A673 (cell line): ENCODE measurements at regions not wholly inside any gene's neighbourhood (a gene's known extent, or its start where the extent isn't known, plus 50 kb on each side); places are given as distances from the start of the nearest gene placed in this dataset.
A peak's percentile ranks its signal among the peaks of the same experiment; 100 is the strongest.

Source experiments
- BruUV-seq: library from RNA; stranded (reverse); fragments of 400-500 nt; replicated peaks from 2 replicates; lab custom pipeline; 2021; lab: Mats Ljungman, UMichigan
- CTCF ChIA-PET: fragments of 300-600 bp; sonication (Branson Sonifier 250); formaldehyde crosslinking; loops from one replicate; lab custom pipeline; 2022; ENCODE audit warnings: antibody characterized with exemption; lab: Charles Lee
- POLR2A ChIA-PET: fragments of 300-600 bp; sonication (Branson Sonifier 250); formaldehyde crosslinking; loops from one replicate; lab custom pipeline; 2022; ENCODE audit warnings: antibody characterized with exemption; ENCODE audit not compliant: low non-redundant PET; lab: Charles Lee
- DNase-seq: peaks from one replicate; pipeline ENCODE4 v3.0.0-alpha.2; 2015; ENCODE audit warnings: low spot score
- H3K27ac ChIP-seq: fragments of 200-600 bp; sonication (generic); 2 replicates; pipeline ENCODE4 v1.5.1; 2016; ENCODE audit warnings: mixed run types, low read depth, mild to moderate bottlenecking, mixed read lengths, antibody characterized with exemption, low read length; ENCODE audit not compliant: poor library complexity, severe bottlenecking
- H3K27me3 ChIP-seq: fragments of 200-600 bp; sonication (generic); replicated peaks from 2 replicates; pipeline ENCODE4 v1.6.1; 2017; ENCODE audit warnings: mixed run types, low read depth, mild to moderate bottlenecking, mixed read lengths, antibody characterized with exemption, low read length; ENCODE audit not compliant: insufficient read depth, poor library complexity
- H3K36me3 ChIP-seq: fragments of 200-600 bp; sonication (generic); 2 replicates; pipeline ENCODE4 v1.6.1; 2016; ENCODE audit warnings: mixed run types, mild to moderate bottlenecking, mixed read lengths, antibody characterized with exemption, low read length; ENCODE audit not compliant: insufficient read depth, poor library complexity, severe bottlenecking
- H3K4me1 ChIP-seq: fragments of 200-600 bp; sonication (generic); 2 replicates; pipeline ENCODE4 v1.6.1; 2017; ENCODE audit warnings: mixed run types, mild to moderate bottlenecking, mixed read lengths, antibody characterized with exemption, low read length; ENCODE audit not compliant: insufficient read depth, poor library complexity, severe bottlenecking
- H3K4me3 ChIP-seq: fragments of 200-600 bp; sonication (generic); 2 replicates; pipeline ENCODE4 v1.5.1; 2016; ENCODE audit warnings: low read depth, mixed run types, mild to moderate bottlenecking, mixed read lengths, low read length; ENCODE audit not compliant: poor library complexity, severe bottlenecking
- H3K9me3 ChIP-seq: fragments of 200-600 bp; sonication (generic); 2 replicates; pipeline ENCODE4 v1.6.1; 2016; ENCODE audit warnings: mixed run types, low read depth, mild to moderate bottlenecking, mixed read lengths, antibody characterized with exemption, low read length; ENCODE audit not compliant: poor library complexity, severe bottlenecking
- CTCF ChIP-seq: fragments of 300-800, 200-600 bp; sonication (generic); conservative IDR thresholded peaks from 2 replicates; pipeline ENCODE4 v1.5.1; 2017; ENCODE audit warnings: low read depth, mild to moderate bottlenecking, antibody characterized with exemption, low read length, moderate library complexity, mixed read lengths
- EZH2 ChIP-seq: fragments of 200-600 bp; sonication (generic); IDR thresholded peaks from 2 replicates; pipeline ENCODE4 v1.6.1; 2017; ENCODE audit warnings: borderline replicate concordance, low read depth, mild to moderate bottlenecking, mixed read lengths, antibody characterized with exemption, low read length; ENCODE audit not compliant: poor library complexity, severe bottlenecking
- intact Hi-C: fragments of 100-400 bp; cut with micrococcal nuclease; formaldehyde crosslinking; loops from one replicate; pipeline ENCODE4 v1.10.0; 2022; ENCODE audit not compliant: unreplicated experiment

- peaks cover 45% of the 10 kb centered on the region for H3K4me1 ChIP-seq
- no peaks in the 10 kb centered on the region for H3K9me3 ChIP-seq
- H3K27me3 ChIP-seq = no peaks in the 10 kb centered on the region
- TF ChIP-seq CTCF (no peak), EZH2 (no peak)
- DNase-seq = no peak
- H3K36me3 ChIP-seq = no peaks in the 10 kb centered on the region
- intact Hi-C loops = loop anchor here (5.0 kb wide), 1 partner anchor 201 kb away; no protein-coding TSS in a partner anchor
- CTCF ChIA-PET = no interaction called here
- peak overlapping the region; percentile 61 for H3K27ac ChIP-seq
- POLR2A ChIA-PET = no interaction called here
- no TSS peak for BruUV-seq
- H3K4me3 ChIP-seq = no peak overlapping the region
Observed at GRCh38 chr4:123830930-123831329, 434.3 kb downstream of the SPRY1 start.

GRCh38 chr4:123832173-123833026, 435.8 kb downstream of the SPRY1 start:
- no peak overlapping the region for H3K4me3 ChIP-seq
- no peaks in the 10 kb centered on the region for H3K27me3 ChIP-seq
- intact Hi-C loops = loop anchor here (5.0 kb wide), 1 partner anchor 200 kb away; no protein-coding TSS in a partner anchor
- POLR2A ChIA-PET = no interaction called here
- peak overlapping the region; percentile 61 for H3K27ac ChIP-seq
- peaks cover 39% of the 10 kb centered on the region for H3K4me1 ChIP-seq
- peak; percentile 84 for DNase-seq
- H3K9me3 ChIP-seq = no peaks in the 10 kb centered on the region
- CTCF ChIA-PET = interaction anchor here (0.6 kb wide), 1 partner anchor 91 kb away, joined by 4 read pairs; no protein-coding TSS in a partner anchor
- no peaks in the 10 kb centered on the region for H3K36me3 ChIP-seq
- BruUV-seq = no TSS peak
- TF ChIP-seq EZH2 = no peak

- H3K36me3 ChIP-seq = no peaks in the 10 kb centered on the region
- ChIA-PET POLR2A (no interaction called here), CTCF (no interaction called here)
- DNase-seq = peak; percentile 59
- no peak for TF ChIP-seq CTCF
- no peak for TF ChIP-seq EZH2
- no peak overlapping the region for H3K4me3 ChIP-seq
- BruUV-seq = no TSS peak
- intact Hi-C loops = loop anchor here (5.0 kb wide), 1 partner anchor 199 kb away; no protein-coding TSS in a partner anchor
- H3K27ac ChIP-seq = peak overlapping the region; percentile 61
- no peaks in the 10 kb centered on the region for H3K27me3 ChIP-seq
- H3K4me1 ChIP-seq = peaks cover 37% of the 10 kb centered on the region
- H3K9me3 ChIP-seq = no peaks in the 10 kb centered on the region
Observed at GRCh38 chr4:123833171-123833643, 436.6 kb downstream of the SPRY1 start.
